SK-N-SH treated with all-trans-retinoic acid at 6 μM for 48 hours (cell line): ENCODE measurements at regions not wholly inside any gene's neighbourhood (a gene's known extent, or its start where the extent isn't known, plus 50 kb on each side); places are given as distances from the start of the nearest gene placed in this dataset.

ENCODE experiments used
- CREB5 ChIP-seq: fragments of 250-450 bp; sonication (Bioruptor Pico); IDR thresholded peaks from 2 replicates; pipeline ENCODE4 v1.5.1; 2020; ENCODE audit warnings: low read depth, mild to moderate bottlenecking, moderate library complexity
- OSR1 ChIP-seq: fragments of 250-450 bp; sonication (Bioruptor Pico); IDR thresholded peaks from 2 replicates; pipeline ENCODE4 v1.8.0; 2022; ENCODE audit warnings: moderate library complexity, mild to moderate bottlenecking, inconsistent platforms
- PATZ1 ChIP-seq: fragments of 250-450 bp; sonication (Bioruptor Pico); IDR thresholded peaks from 2 replicates; pipeline ENCODE4 v1.8.0; 2020; ENCODE audit warnings: mild to moderate bottlenecking, moderate library complexity, borderline replicate concordance
- TCF4 ChIP-seq: fragments of 250-450 bp; sonication (Bioruptor Pico); IDR thresholded peaks from 2 replicates; pipeline ENCODE4 v1.8.0; 2021; ENCODE audit warnings: mild to moderate bottlenecking, moderate library complexity, borderline replicate concordance
- ZFP3 ChIP-seq: fragments of 250-450 bp; sonication (Bioruptor Pico); IDR thresholded peaks from 2 replicates; pipeline ENCODE4 v1.5.0; 2020; ENCODE audit warnings: mild to moderate bottlenecking, moderate library complexity

GRCh38 chr5:54363669-54364068, 53.3 kb upstream of the ARL15 start:
- TF ChIP-seq TCF4 (no peak), ZFP3 (no peak), OSR1 (CRISPR knock-in tag) (no peak), PATZ1 (CRISPR knock-in tag) (no peak), CREB5 (CRISPR knock-in tag) (no peak)
